T-helper 2 cell treated with Interferon-gamma antibody and Interleukin-4, amounts not matched to agents 5 μg/mL and 100 μg/mL, for 36 hours (primary cell): ENCODE measurements at regions not wholly inside any gene's neighbourhood (a gene's known extent, or its start where the extent isn't known, plus 50 kb on each side); places are given as distances from the start of the nearest gene placed in this dataset.

ENCODE experiments used
- DNase-seq: peaks from one replicate; pipeline ENCODE4 v3.0.0; 2021; ENCODE audit warnings: low spot score
- H3K27ac Mint-ChIP-seq: one replicate; pipeline ENCODE4 v1.8.0; 2021; ENCODE audit warnings: mild to moderate bottlenecking, mixed read lengths
- H3K27me3 Mint-ChIP-seq: one replicate; pipeline ENCODE4 v1.8.0; 2021; ENCODE audit warnings: low read depth, mixed read lengths
- H3K36me3 Mint-ChIP-seq: one replicate; pipeline ENCODE4 v1.8.0; 2021; ENCODE audit warnings: low read depth, mixed read lengths
- H3K4me1 Mint-ChIP-seq: one replicate; pipeline ENCODE4 v1.8.0; 2021; ENCODE audit warnings: low read depth, mixed read lengths
- H3K4me3 Mint-ChIP-seq: one replicate; pipeline ENCODE4 v1.8.0; 2022; ENCODE audit warnings: mild to moderate bottlenecking, moderate library complexity, mixed read lengths
- H3K9me3 Mint-ChIP-seq: one replicate; pipeline ENCODE4 v1.8.0; 2021; ENCODE audit warnings: mixed read lengths

GRCh38 chr10:60687679-60688078 is 90.6 kb upstream of the CDK1 start:
- no peak overlapping the region for H3K4me3 Mint-ChIP-seq
- no peaks in the 10 kb centered on the region for H3K36me3 Mint-ChIP-seq
- no peaks in the 10 kb centered on the region for H3K27me3 Mint-ChIP-seq
- no peaks in the 10 kb centered on the region for H3K4me1 Mint-ChIP-seq
- DNase-seq: no peak
- H3K9me3 Mint-ChIP-seq: peaks cover 12% of the 10 kb centered on the region
- H3K27ac Mint-ChIP-seq: no peak overlapping the region

- Mint-ChIP-seq H3K27me3 (no peaks in the 10 kb centered on the region), H3K4me3 (no peak overlapping the region), H3K9me3 (peaks cover 4% of the 10 kb centered on the region), H3K4me1 (no peaks in the 10 kb centered on the region), H3K27ac (no peak overlapping the region), H3K36me3 (peaks cover 3% of the 10 kb centered on the region)
- no peak for DNase-seq
Observed at GRCh38 chr10:60684091-60684490, 94.2 kb upstream of the CDK1 start.

- Mint-ChIP-seq H3K4me3 (no peak overlapping the region), H3K4me1 (no peaks in the 10 kb centered on the region), H3K27ac (no peak overlapping the region), H3K9me3 (no peaks in the 10 kb centered on the region), H3K36me3 (peaks cover 3% of the 10 kb centered on the region), H3K27me3 (no peaks in the 10 kb centered on the region)
- DNase-seq: no peak
Observed at GRCh38 chr10:60681103-60681502, 97.2 kb upstream of the CDK1 start.

- Mint-ChIP-seq H3K4me3 (no peak overlapping the region), H3K9me3 (no peaks in the 10 kb centered on the region), H3K27ac (no peak overlapping the region), H3K36me3 (peaks cover 3% of the 10 kb centered on the region), H3K4me1 (no peaks in the 10 kb centered on the region), H3K27me3 (no peaks in the 10 kb centered on the region)
- no peak for DNase-seq
Observed at GRCh38 chr10:60679388-60679990, 98.8 kb upstream of the CDK1 start.

- H3K27ac Mint-ChIP-seq: no peak overlapping the region
- H3K9me3 Mint-ChIP-seq: no peaks in the 10 kb centered on the region
- H3K4me3 Mint-ChIP-seq: no peak overlapping the region
- peaks cover 3% of the 10 kb centered on the region for H3K36me3 Mint-ChIP-seq
- no peaks in the 10 kb centered on the region for H3K27me3 Mint-ChIP-seq
- DNase-seq: no peak
- H3K4me1 Mint-ChIP-seq: no peaks in the 10 kb centered on the region
Observed at GRCh38 chr10:60678978-60679377, 99.3 kb upstream of the CDK1 start.

GRCh38 chr10:60677531-60678129 is 100.6 kb upstream of the CDK1 start:
- Mint-ChIP-seq H3K4me1 (no peaks in the 10 kb centered on the region), H3K4me3 (no peak overlapping the region), H3K9me3 (no peaks in the 10 kb centered on the region), H3K27ac (no peak overlapping the region), H3K36me3 (peaks cover 3% of the 10 kb centered on the region), H3K27me3 (no peaks in the 10 kb centered on the region)
- DNase-seq: no peak

- Mint-ChIP-seq H3K27ac (no peak overlapping the region), H3K4me1 (no peaks in the 10 kb centered on the region), H3K27me3 (no peaks in the 10 kb centered on the region), H3K36me3 (no peaks in the 10 kb centered on the region), H3K9me3 (no peaks in the 10 kb centered on the region), H3K4me3 (no peak overlapping the region)
- DNase-seq: no peak
Observed at GRCh38 chr10:60675236-60675635, 103.0 kb upstream of the CDK1 start.

GRCh38 chr10:60669501-60669900 is 108.8 kb upstream of the CDK1 start:
- no peaks in the 10 kb centered on the region for H3K36me3 Mint-ChIP-seq
- no peak overlapping the region for H3K27ac Mint-ChIP-seq
- H3K27me3 Mint-ChIP-seq: no peaks in the 10 kb centered on the region
- H3K4me1 Mint-ChIP-seq: no peaks in the 10 kb centered on the region
- no peak for DNase-seq
- no peak overlapping the region for H3K4me3 Mint-ChIP-seq
- H3K9me3 Mint-ChIP-seq: no peaks in the 10 kb centered on the region

GRCh38 chr10:60666221-60666620 is 112.1 kb upstream of the CDK1 start:
- Mint-ChIP-seq H3K36me3 (no peaks in the 10 kb centered on the region), H3K27me3 (no peaks in the 10 kb centered on the region), H3K4me3 (no peak overlapping the region), H3K27ac (no peak overlapping the region), H3K4me1 (peaks cover 14% of the 10 kb centered on the region), H3K9me3 (no peaks in the 10 kb centered on the region)
- no peak for DNase-seq

GRCh38 chr10:60664859-60665258 is 113.4 kb upstream of the CDK1 start:
- Mint-ChIP-seq H3K27ac (no peak overlapping the region), H3K27me3 (no peaks in the 10 kb centered on the region), H3K4me3 (no peak overlapping the region), H3K4me1 (peaks cover 15% of the 10 kb centered on the region), H3K9me3 (no peaks in the 10 kb centered on the region), H3K36me3 (no peaks in the 10 kb centered on the region)
- DNase-seq: no peak

GRCh38 chr10:60663850-60664249 is 114.4 kb upstream of the CDK1 start:
- Mint-ChIP-seq H3K4me1 (peaks cover 15% of the 10 kb centered on the region), H3K36me3 (no peaks in the 10 kb centered on the region), H3K27me3 (no peaks in the 10 kb centered on the region), H3K4me3 (no peak overlapping the region), H3K9me3 (peaks cover 4% of the 10 kb centered on the region), H3K27ac (no peak overlapping the region)
- DNase-seq: no peak

- Mint-ChIP-seq H3K27me3 (no peaks in the 10 kb centered on the region), H3K36me3 (no peaks in the 10 kb centered on the region), H3K27ac (no peak overlapping the region), H3K9me3 (peaks cover 10% of the 10 kb centered on the region), H3K4me1 (peaks cover 15% of the 10 kb centered on the region), H3K4me3 (no peak overlapping the region)
- DNase-seq: no peak
Observed at GRCh38 chr10:60662917-60663614, 115.2 kb upstream of the CDK1 start.

- no peak overlapping the region for H3K27ac Mint-ChIP-seq
- H3K4me3 Mint-ChIP-seq: no peak overlapping the region
- no peak for DNase-seq
- peaks cover 15% of the 10 kb centered on the region for H3K4me1 Mint-ChIP-seq
- peaks cover 12% of the 10 kb centered on the region for H3K9me3 Mint-ChIP-seq
- H3K27me3 Mint-ChIP-seq: no peaks in the 10 kb centered on the region
- H3K36me3 Mint-ChIP-seq: no peaks in the 10 kb centered on the region
Observed at GRCh38 chr10:60661637-60662036, 116.6 kb upstream of the CDK1 start.

- DNase-seq: no peak
- Mint-ChIP-seq H3K4me1 (peaks cover 15% of the 10 kb centered on the region), H3K27ac (no peak overlapping the region), H3K36me3 (no peaks in the 10 kb centered on the region), H3K4me3 (no peak overlapping the region), H3K9me3 (peaks cover 12% of the 10 kb centered on the region), H3K27me3 (no peaks in the 10 kb centered on the region)
Observed at GRCh38 chr10:60660625-60661024, 117.7 kb upstream of the CDK1 start.
